ENCODE measurements at regions not wholly inside any gene's neighbourhood (a gene's known extent, or its start where the extent isn't known, plus 50 kb on each side); places are given as distances from the start of the nearest gene placed in this dataset.

- TF ChIP-seq POLR2A (IDR thresholded peaks at IDR 0.05) = no peak
- TF ChIP-seq, protein P1, sequence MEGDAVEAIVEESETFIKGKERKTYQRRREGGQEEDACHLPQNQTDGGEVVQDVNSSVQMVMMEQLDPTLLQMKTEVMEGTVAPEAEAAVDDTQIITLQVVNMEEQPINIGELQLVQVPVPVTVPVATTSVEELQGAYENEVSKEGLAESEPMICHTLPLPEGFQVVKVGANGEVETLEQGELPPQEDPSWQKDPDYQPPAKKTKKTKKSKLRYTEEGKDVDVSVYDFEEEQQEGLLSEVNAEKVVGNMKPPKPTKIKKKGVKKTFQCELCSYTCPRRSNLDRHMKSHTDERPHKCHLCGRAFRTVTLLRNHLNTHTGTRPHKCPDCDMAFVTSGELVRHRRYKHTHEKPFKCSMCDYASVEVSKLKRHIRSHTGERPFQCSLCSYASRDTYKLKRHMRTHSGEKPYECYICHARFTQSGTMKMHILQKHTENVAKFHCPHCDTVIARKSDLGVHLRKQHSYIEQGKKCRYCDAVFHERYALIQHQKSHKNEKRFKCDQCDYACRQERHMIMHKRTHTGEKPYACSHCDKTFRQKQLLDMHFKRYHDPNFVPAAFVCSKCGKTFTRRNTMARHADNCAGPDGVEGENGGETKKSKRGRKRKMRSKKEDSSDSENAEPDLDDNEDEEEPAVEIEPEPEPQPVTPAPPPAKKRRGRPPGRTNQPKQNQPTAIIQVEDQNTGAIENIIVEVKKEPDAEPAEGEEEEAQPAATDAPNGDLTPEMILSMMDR (IDR thresholded peaks at IDR 0.05) = no peak
Measured at GRCh38 chr13:103199380-103200088, 133.3 kb upstream of the SLC10A2 start.
